ENCODE measurements at regions not wholly inside any gene's neighbourhood (a gene's known extent, or its start where the extent isn't known, plus 50 kb on each side); places are given as distances from the start of the nearest gene placed in this dataset.

DNA sequence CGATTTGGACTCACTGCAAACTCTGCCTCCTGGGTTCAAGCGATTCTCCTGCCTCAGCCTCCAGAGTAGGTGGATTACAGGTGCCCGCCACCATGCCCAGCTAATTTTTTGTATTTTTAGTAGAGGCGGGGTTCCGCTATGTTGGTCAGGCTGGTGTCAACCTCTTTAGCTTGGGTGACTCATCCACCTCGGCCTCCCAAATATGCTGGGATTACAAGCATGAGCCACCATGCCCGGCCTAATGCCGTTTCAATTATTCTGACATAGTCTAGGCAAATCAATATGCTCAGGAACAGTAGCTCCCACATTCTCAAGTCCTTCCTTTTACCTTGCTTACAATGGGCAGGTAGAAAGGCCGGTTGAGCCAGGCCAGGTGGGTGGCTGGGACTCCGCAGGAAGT, 82.0 kb upstream of the EEA1 start:
- TF ChIP-seq, protein P1, sequence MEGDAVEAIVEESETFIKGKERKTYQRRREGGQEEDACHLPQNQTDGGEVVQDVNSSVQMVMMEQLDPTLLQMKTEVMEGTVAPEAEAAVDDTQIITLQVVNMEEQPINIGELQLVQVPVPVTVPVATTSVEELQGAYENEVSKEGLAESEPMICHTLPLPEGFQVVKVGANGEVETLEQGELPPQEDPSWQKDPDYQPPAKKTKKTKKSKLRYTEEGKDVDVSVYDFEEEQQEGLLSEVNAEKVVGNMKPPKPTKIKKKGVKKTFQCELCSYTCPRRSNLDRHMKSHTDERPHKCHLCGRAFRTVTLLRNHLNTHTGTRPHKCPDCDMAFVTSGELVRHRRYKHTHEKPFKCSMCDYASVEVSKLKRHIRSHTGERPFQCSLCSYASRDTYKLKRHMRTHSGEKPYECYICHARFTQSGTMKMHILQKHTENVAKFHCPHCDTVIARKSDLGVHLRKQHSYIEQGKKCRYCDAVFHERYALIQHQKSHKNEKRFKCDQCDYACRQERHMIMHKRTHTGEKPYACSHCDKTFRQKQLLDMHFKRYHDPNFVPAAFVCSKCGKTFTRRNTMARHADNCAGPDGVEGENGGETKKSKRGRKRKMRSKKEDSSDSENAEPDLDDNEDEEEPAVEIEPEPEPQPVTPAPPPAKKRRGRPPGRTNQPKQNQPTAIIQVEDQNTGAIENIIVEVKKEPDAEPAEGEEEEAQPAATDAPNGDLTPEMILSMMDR (IDR thresholded peaks at IDR 0.05; ENCODE audit: low read depth, low read length, poor library complexity, severe bottlenecking), result no peak
- no peak for TF ChIP-seq EZH2phosphoT487 (IDR thresholded peaks at IDR 0.05; ENCODE audit: borderline replicate concordance, low read length)

Measured in DOHH2 (cell line).